Endothelial cell of umbilical vein (primary cell): ENCODE measurements at regions not wholly inside any gene's neighbourhood (a gene's known extent, or its start where the extent isn't known, plus 50 kb on each side); places are given as distances from the start of the nearest gene placed in this dataset.

ENCODE experiments used
- BruUV-seq: library from RNA; stranded (reverse); fragments of 400-500 nt; replicated peaks from 2 replicates; lab custom pipeline; 2021; lab: Mats Ljungman, UMichigan
- CTCF ChIA-PET: fragments of 300-600, 350-600 bp; sonication (Branson Sonifier 250); formaldehyde crosslinking; loops from one replicate; lab custom pipeline; 2021; ENCODE audit warnings: antibody characterized with exemption, inconsistent platforms; lab: Charles Lee
- POLR2A ChIA-PET: fragments of 300-600, 350-600 bp; sonication (Branson Sonifier 250); formaldehyde crosslinking; loops from one replicate; lab custom pipeline; 2021; ENCODE audit warnings: antibody characterized with exemption, inconsistent platforms; lab: Charles Lee
- DNase-seq: peaks from one replicate; pipeline ENCODE4 v3.0.0-alpha.2; 2011; ENCODE audit warnings: low read depth, low spot score
- FAIRE-seq: peaks from 2 replicates; lab custom pipeline; 2011; peaks lifted over from hg19 to GRCh38; lab: Jason Lieb, UNC
- H2AFZ ChIP-seq: 2 replicates; pipeline ENCODE4 v1.6.0; 2012; ENCODE audit warnings: low read depth, low read length, control low read depth, inconsistent platforms
- H3K27ac ChIP-seq: 2 replicates; pipeline ENCODE4 v1.5.1; 2011; ENCODE audit warnings: low read depth, mild to moderate bottlenecking, control low read depth, low read length, moderate library complexity; ENCODE audit not compliant: insufficient read depth
- H3K27me3 ChIP-seq, 2 experiments: 2 replicates each; pipeline versions ENCODE4 v1.6.0 to v1.6.1; 2011; ENCODE audit warnings: low read length in 2 of 2, mixed read lengths in 1 of 2; ENCODE audit not compliant: control insufficient read depth in 2 of 2, insufficient read depth in 2 of 2
- H3K36me3 ChIP-seq, 2 experiments: 2 replicates in 1 of 2; 3 replicates in 1 of 2; pipeline ENCODE4 v1.5.1; 2011; ENCODE audit warnings: low read length in 2 of 2, mild to moderate bottlenecking in 1 of 2, moderate library complexity in 1 of 2; ENCODE audit not compliant: control insufficient read depth in 2 of 2, insufficient read depth in 2 of 2; ENCODE audit errors: extremely low read depth in 1 of 2
- H3K4me1 ChIP-seq: 3 replicates; pipeline ENCODE4 v1.5.1; 2011; ENCODE audit warnings: mild to moderate bottlenecking, low read length; ENCODE audit not compliant: control insufficient read depth, insufficient read depth; ENCODE audit errors: extremely low read depth
- H3K4me2 ChIP-seq: 2 replicates; pipeline ENCODE4 v1.6.1; 2011; ENCODE audit warnings: low read length, control low read depth, mixed read lengths; ENCODE audit not compliant: insufficient read depth
- H3K4me3 ChIP-seq, 3 experiments: fragments of 200-600 bp in 1 of 3; sonication (generic), shearing (Covaris generic) in 1 of 3; replicated peaks in 1 of 3; 2 replicates each; pipeline ENCODE4 v1.5.1; 2011 to 2016; ENCODE audit warnings: control low read depth in 3 of 3, low read length in 3 of 3, mild to moderate bottlenecking in 2 of 3, inconsistent platforms in 1 of 3, low read depth in 1 of 3, moderate library complexity in 1 of 3; ENCODE audit not compliant: insufficient read depth in 1 of 3
- H3K79me2 ChIP-seq: 2 replicates; pipeline ENCODE4 v1.6.0; 2012; ENCODE audit warnings: low read length, inconsistent platforms; ENCODE audit not compliant: control insufficient read depth, insufficient read depth
- H3K9ac ChIP-seq: replicated peaks from 2 replicates; pipeline ENCODE3; 2011; ENCODE audit warnings: low read length, control low read depth; ENCODE audit not compliant: insufficient read depth; ENCODE audit errors: extremely low read depth
- H3K9me1 ChIP-seq: replicated peaks from 3 replicates; pipeline ENCODE4 v1.6.0; 2011; ENCODE audit warnings: mild to moderate bottlenecking, low read length; ENCODE audit not compliant: control insufficient read depth, insufficient read depth; ENCODE audit errors: extremely low read depth
- H3K9me3 ChIP-seq: replicated peaks from 2 replicates; pipeline ENCODE4 v1.5.1; 2012; ENCODE audit warnings: low read length, inconsistent platforms; ENCODE audit not compliant: control insufficient read depth, insufficient read depth
- H4K20me1 ChIP-seq: replicated peaks from 2 replicates; pipeline ENCODE3; 2011; ENCODE audit warnings: mild to moderate bottlenecking, low read length; ENCODE audit not compliant: control insufficient read depth, insufficient read depth; ENCODE audit errors: extremely low read depth
- EZH2 ChIP-seq: IDR thresholded peaks from 2 replicates; pipeline ENCODE4 v1.6.1; 2012; ENCODE audit warnings: borderline replicate concordance, low read depth, mild to moderate bottlenecking, moderate library complexity, low read length, inconsistent platforms; ENCODE audit not compliant: severe bottlenecking
- FOS ChIP-seq: IDR thresholded peaks from 2 replicates; pipeline ENCODE4 v1.6.1; 2011; ENCODE audit warnings: mild to moderate bottlenecking, low read length, moderate library complexity, borderline replicate concordance; ENCODE audit not compliant: insufficient read depth
- GATA2 ChIP-seq: IDR thresholded peaks from 2 replicates; pipeline ENCODE4 v1.7.0; 2011; ENCODE audit warnings: low read depth, mild to moderate bottlenecking, moderate library complexity, mixed read lengths, low read length; ENCODE audit not compliant: insufficient read length, insufficient read depth
- JUN ChIP-seq: IDR thresholded peaks from 2 replicates; pipeline ENCODE4 v1.6.1; 2011; ENCODE audit warnings: borderline replicate concordance, low read depth; ENCODE audit not compliant: insufficient read length, insufficient read depth
- MYC ChIP-seq: IDR thresholded peaks from one replicate; pipeline ENCODE4 v1.6.1; 2011; ENCODE audit warnings: mild to moderate bottlenecking, low read depth, low read length
- POLR2A ChIP-seq: IDR thresholded peaks from 2 replicates; pipeline ENCODE4 v1.6.1; 2012; ENCODE audit warnings: low read depth, mild to moderate bottlenecking, control low read depth, low read length
- POLR2AphosphoS5 ChIP-seq: IDR thresholded peaks from 2 replicates; pipeline ENCODE4 v1.6.1; 2012; ENCODE audit warnings: low read depth, mild to moderate bottlenecking, control low read depth, low read length, moderate library complexity; ENCODE audit not compliant: insufficient read depth
- dilution Hi-C: fragments of 300-500 bp; cut with MboI; formaldehyde crosslinking; loops from one replicate; pipeline ENCODE4 v1.15.0; 2019; ENCODE audit warnings: low sequenced_read_pairs; ENCODE audit not compliant: extremely low pct_ligation_motif_present
- intact Hi-C: fragments of 100-400 bp; cut with micrococcal nuclease; formaldehyde crosslinking; loops from one replicate; pipeline ENCODE4 v1.10.0; 2022
- TF ChIP-seq, protein P1 (sequence below), 2 donors: IDR thresholded peaks; 1 replicate in 1 of 2; 2 replicates in 1 of 2; pipeline ENCODE4 v1.5.1; 2011; ENCODE audit warnings: low read length in 2 of 2, mild to moderate bottlenecking in 2 of 2, moderate library complexity in 2 of 2, control low read depth in 1 of 2, inconsistent platforms in 1 of 2, low read depth in 1 of 2; ENCODE audit not compliant: insufficient read depth in 1 of 2; ENCODE audit errors: extremely low read depth in 1 of 2
- TF ChIP-seq, protein P2 (sequence below): IDR thresholded peaks from 2 replicates; pipeline ENCODE4 v1.6.1; 2011; ENCODE audit not compliant: insufficient read depth, insufficient read length

DNA sequence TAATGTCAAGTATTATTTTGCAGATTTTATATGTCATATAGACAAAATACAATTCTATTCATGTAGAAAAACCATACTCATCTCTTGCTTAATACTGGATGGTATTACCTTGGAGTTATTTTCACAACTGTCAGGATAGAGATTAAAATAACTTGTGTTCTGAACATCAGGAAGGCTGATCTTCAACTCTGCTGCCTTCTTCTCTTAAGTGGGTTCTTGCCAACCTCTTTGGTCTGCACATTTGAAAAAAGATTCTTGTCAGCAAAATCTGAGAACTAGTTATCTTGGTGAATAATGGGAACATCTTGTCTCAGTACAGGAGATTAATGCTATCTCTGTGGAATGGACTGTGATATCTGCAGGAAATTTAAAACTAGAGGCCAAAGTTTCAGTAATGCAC, 95.2 kb upstream of the FAM216B start:
- Histone ChIP-seq H3K4me2 (no peak overlapping the region), H3K27ac (no peak overlapping the region), H3K9ac (no peak overlapping the region), H3K4me3 (no peak overlapping the region), H4K20me1 (no peaks in the 10 kb centered on the region), H3K79me2 (no peaks in the 10 kb centered on the region), H2AFZ (no peak overlapping the region), H3K4me1 (no peaks in the 10 kb centered on the region), H3K9me3 (no peaks in the 10 kb centered on the region), H3K9me1 (no peaks in the 10 kb centered on the region), H3K27me3 (no peaks in the 10 kb centered on the region), H3K36me3 (no peaks in the 10 kb centered on the region)
- intact Hi-C loops = no loop called here
- dilution Hi-C loops = no loop called here
- TF ChIP-seq, protein P1, sequence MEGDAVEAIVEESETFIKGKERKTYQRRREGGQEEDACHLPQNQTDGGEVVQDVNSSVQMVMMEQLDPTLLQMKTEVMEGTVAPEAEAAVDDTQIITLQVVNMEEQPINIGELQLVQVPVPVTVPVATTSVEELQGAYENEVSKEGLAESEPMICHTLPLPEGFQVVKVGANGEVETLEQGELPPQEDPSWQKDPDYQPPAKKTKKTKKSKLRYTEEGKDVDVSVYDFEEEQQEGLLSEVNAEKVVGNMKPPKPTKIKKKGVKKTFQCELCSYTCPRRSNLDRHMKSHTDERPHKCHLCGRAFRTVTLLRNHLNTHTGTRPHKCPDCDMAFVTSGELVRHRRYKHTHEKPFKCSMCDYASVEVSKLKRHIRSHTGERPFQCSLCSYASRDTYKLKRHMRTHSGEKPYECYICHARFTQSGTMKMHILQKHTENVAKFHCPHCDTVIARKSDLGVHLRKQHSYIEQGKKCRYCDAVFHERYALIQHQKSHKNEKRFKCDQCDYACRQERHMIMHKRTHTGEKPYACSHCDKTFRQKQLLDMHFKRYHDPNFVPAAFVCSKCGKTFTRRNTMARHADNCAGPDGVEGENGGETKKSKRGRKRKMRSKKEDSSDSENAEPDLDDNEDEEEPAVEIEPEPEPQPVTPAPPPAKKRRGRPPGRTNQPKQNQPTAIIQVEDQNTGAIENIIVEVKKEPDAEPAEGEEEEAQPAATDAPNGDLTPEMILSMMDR (IDR thresholded peaks at IDR 0.05; ENCODE audit: extremely low read depth in 1 of 2, insufficient read depth in 1 of 2, low read depth in 1 of 2, low read length in 2 of 2) = no peak
- TF ChIP-seq FOS (no peak), POLR2AphosphoS5 (no peak), MYC (no peak), JUN (no peak), GATA2 (no peak), EZH2 (no peak), POLR2A (no peak)
- TF ChIP-seq, protein P2, sequence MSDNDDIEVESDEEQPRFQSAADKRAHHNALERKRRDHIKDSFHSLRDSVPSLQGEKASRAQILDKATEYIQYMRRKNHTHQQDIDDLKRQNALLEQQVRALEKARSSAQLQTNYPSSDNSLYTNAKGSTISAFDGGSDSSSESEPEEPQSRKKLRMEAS = no peak
- no TSS peak for BruUV-seq
- POLR2A ChIA-PET = no interaction called here
- CTCF ChIA-PET = no interaction called here
- DNase-seq (no peak), FAIRE-seq (no peak)
